ENCODE measurements at regions not wholly inside any gene's neighbourhood (a gene's known extent, or its start where the extent isn't known, plus 50 kb on each side); places are given as distances from the start of the nearest gene placed in this dataset.

- TF ChIP-seq CTCF (IDR thresholded peaks at IDR 0.05) (no peak), POLR2AphosphoS5 (IDR thresholded peaks at IDR 0.05) (no peak), EP300 (IDR thresholded peaks at IDR 0.05) (no peak), POLR2A (IDR thresholded peaks at IDR 0.05) (no peak)
Measured at GRCh38 chr1:90550626-90551406, 166.3 kb downstream of the BARHL2 start.

Data from gastroesophageal sphincter (tissue), 3 donors.